ENCODE measurements at regions not wholly inside any gene's neighbourhood (a gene's known extent, or its start where the extent isn't known, plus 50 kb on each side); places are given as distances from the start of the nearest gene placed in this dataset.
"Not testable (repeated sequence)": the region's sequence is repeated elsewhere in the genome, so short reads cannot be mapped to it uniquely, and the experiment has no call there.

DNA sequence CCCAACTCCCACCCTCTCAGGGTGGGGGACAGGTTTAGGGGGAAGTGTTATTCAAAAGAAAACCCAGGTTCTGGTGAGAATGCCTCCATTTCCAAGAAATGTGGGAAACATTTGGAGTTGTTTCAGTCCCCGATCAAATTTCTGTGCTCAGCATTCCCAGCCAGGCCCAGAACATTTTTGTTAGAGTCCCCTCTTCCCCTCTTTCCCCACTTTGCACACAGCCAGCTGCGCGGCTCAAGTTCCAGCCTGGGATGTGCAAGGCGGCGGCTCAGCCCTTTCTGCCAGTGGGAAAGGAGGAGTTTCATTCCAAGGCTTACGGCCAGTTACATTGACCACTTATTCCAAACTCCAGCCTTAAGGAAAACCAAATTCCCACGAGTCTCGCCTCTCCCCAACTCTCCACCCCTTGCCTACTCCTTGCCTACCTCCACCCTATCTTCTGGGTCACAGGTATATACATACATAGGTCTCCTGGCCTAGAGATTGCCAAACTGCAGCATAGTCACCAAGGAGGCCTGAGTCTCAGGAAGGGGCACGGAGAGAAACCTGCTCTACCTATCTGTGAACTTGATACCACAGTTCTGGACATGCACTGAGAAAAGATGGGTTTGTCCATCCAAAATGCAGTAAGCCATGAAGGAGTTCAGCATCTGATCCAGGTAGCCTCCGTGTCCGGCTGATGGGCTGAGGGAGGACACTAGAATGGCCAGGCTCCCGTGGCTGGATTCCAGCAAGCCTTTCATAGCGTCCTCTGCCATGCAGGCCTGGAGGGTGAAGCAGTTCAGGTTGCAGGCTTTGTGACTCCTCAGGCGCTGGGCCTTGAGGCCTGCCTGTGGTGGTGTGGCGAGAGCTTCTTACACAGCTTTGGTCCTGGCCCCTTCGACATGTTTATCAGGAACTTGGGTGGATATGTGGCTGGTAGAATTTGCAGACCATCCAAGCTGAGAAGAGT lies 154.5 kb downstream of the ZFP36L2 start:
- no peak for DNase-seq (ENCODE audit: low spot score)

DNA sequence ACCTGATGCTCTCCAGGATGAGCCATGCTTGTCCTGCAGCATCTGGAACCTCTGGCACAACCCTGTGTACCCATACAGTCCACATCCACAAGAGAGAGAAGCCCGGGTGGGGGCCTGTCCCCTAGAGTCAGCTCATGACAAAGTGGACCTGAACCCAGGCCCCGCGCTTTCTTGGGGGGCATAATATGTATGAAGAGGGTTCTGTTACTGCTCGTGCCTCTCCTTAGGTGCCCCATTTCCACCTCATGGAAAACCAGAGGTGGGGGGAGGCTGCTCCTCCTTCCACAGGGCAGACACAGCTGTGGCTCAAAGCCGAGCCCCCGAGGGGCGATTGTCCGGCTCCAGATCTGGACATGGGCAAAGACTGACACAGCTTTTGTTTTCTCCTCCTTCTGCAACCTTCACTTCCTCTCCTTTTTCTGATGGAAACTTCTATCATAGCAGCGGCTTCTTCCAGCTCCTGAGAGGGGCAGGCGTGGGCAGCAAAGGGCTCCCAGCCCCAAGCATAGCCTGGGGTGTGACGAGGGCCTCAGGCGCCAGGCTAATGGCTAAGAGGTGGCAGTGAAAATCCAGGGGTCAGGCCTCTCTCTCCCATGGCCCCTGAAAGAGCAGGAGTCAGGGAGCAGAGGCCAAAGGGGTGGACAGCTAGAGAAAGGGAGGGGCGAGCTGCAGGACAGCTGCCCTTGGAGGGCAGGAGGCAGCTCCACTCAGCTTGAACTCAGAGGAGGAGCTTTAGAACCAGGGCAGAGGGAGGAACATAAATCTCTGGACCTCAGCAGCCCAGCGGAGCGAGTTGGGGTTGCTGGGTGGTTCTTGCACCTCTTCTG lies 155.5 kb downstream of the ZFP36L2 start:
- no peak for DNase-seq (ENCODE audit: low spot score)

DNA sequence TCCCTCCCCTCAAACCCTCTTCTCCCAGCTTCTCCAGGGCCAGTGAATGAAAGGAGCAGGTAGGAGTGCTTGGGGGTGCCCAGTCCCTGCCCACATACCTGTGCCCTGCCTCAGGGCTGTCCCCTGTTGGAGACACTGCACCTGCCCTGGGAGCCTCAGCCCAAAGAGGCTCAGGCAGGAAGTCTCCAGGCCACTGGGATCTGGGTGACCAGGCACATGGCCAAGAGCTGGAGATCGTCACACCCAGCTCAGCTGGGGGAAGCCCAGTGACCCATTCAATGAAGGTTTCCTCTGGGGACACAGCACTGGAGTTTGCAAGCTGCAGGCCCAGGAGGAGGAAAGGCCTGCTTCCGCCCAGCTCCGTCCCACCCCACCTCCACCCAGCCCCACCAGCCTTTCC lies 156.4 kb downstream of the ZFP36L2 start:
- DNase-seq (ENCODE audit: low spot score): peak; percentile 52

DNA sequence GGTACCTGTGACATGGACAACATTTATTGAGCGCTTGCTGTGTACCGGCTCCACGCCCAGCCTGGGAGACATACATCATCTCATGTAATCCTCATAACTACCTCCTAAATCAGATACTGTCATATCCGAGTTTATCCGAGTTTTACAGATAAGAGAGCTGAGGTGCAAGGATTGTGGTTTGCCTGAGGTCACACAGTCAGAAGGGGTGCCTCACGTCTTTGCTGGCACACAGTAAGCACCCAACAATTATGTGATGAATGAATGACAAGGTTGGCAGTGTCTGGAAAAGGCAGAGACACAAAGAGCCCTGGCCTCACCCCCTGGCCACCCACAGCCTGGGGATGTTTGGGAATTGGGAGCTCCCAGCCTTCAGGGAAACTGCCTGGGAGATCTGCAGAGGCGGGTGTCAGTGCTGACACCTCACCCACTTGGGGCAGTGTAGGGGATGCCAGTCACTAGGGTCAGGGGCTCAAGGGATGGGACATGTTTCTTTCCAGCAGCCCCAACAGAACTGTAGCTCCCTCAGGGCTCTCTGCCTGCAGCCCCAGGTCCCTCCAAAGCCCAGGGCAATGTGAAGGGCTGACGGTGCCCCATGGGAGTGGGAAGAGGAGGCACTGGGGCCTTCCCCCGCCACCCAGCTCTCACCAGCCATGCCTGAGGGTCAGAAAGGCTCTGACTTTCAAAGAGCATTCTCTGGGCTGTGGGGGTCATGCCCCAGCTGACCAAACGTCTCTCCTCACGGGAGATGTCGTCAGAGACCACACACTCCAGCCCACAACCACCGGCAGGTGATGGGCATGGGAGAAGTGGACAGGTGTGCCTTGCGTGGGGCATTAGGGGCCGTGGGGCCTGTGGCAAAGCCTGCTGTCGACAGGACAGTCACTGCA lies 157.5 kb downstream of the ZFP36L2 start:
- DNase-seq (ENCODE audit: low spot score): no peak

DNA sequence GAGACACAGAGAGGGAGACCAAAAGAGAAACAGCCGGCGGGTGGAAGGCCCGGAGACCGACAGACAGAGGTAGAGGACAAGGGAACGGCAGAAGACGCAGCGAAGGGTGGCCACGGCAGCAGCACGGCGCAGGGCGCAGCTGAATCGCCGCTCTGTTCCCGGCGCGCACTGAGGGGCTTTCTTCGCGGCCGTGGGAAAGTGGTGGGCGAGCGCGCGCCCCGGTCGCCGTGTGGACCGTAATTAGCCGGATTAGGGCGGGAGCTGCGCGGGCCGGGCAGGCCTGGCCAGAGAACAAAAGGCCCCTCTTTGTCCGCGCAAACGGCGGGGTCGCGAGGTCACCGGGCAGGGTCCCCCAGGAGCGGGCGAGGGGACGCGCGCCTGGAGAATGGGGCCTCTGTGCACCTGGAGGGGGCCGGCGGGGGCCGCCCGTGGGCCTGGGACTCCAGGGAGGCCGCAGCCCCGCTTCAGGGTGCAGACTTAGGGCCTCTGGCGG lies 158.3 kb downstream of the ZFP36L2 start:
- no peak for DNase-seq (ENCODE audit: low spot score)

DNA sequence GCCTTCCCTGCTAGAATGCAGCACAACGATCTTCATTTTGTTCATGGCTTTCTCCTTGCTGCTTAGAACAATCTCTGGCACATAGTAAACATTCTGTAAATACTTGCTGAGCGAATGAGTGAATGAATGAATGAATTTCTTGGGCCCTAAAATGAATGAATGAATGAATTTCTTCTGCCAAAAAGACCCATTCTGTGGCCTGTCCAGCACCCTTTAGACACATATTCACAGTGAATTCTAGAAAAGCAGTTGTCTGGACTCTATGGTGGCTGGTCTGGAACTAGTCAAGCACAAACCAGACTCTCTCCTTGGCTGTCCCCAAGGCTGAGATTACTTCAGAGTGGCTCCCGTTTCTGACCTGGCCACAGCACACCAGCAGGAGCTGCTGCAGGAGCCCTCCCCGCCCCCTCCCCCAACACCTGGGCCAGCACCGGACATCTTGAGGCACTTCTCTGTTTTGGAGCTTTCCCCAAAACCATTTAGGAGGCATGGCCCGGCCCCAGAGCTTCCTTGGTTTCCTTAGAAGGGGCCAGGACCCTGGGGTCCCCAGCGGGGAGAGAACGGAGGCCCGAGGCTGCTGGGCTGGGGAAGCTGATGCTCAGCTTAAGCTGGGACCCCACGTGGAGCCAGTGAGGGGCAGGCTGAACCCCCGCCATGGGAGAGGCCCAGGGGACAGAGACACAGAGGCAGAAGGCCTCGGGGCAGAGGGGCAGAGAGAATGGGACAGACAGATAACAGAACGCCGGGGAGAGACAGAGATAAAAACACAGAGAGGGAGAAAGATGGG lies 159.0 kb downstream of the ZFP36L2 start:
- DNase-seq (ENCODE audit: low spot score): no peak

DNA sequence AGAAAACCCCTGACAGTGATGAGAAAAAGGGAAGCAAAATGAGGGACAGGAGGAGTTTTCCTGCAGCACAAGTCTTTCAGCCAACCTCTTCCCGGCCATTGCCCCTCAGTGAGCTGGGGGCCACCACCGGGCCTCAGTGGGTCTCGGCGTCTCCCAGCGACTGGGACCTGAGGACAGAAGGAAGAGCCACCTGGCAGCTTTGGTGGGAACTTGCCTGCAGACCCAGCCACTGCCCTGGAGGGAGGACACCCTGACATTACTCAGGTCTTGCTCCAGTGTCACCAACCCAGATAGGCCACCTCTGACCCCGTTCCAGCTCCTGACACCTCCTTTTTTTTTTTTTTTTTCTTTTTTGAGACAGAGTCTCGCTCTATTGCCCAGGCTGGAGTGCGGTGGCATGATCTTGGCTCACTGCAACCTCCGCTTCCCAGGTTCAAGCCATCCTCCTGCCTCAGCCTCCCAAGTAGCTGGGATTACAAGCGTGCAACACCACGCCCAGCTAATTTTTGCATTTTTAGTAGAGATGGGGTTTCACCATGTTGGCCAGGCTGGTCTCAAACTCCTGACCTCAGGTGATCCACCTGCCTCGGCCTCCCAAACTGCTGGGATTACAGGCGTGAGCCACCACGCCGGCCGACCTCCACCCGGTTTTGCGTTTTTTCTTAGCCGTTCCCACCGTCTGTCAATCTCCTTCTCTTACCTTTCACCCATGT lies 159.7 kb downstream of the ZFP36L2 start:
- not testable (repeated sequence) for DNase-seq (ENCODE audit: low spot score)

DNA sequence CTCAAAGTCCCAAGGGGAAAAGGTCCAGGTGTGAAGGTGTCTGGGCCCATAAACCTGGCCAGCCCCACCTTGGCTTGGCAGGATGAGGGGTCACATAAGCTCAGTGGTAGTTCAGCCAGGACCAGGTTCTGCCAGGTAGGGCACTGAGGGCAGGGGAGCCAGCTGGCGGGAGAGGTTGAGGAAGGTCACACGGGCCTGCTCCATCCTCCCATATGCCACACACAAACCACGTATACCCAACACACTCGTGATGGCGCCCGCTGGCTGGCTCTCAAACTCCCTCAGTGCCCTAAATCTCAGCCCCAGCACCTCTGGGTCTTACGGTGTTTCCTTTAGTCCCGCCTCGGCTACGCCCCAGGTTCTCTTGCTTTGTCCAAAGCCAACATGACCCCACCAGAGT lies 160.5 kb downstream of the ZFP36L2 start:
- DNase-seq (ENCODE audit: low spot score): no peak

DNA sequence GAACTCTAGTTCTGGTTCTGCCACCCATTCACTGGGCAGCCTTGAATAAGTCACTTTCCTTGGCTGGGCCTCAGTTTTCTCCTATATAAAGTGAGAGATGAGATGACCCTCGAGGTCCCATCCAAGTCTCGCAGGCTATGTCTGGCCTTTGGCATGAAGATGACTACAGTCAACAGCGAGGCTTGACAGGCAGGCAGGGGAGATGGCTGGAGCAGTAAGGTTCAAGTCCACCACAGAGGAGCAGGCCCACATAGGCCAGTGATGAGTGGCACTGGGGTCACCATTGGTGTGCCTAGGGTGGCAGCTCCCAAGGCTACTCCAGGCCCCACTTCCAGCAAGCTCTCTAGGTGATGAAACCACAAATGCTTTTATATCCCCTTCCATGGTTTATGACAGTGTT lies 161.4 kb downstream of the ZFP36L2 start:
- no peak for DNase-seq (ENCODE audit: low spot score)

DNA sequence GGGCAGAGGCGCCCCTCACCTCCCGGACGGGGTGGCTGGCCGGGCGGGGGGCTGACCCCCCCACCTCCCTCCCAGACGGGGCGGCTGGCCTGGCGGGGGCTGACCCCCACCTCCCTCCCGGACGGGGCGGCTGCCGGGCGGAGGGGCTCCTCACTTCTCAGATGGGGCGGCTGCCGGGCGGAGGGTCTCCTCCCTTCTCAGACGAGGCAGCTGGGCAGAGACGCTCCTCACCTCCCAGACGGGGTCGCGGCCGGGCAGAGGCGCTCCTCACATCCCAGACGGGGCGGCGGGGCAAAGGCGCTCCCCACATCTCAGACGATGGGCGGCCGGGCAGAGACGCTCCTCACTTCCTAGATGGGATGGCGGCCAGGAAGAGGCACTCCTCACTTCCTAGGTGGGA lies 163.3 kb downstream of the ZFP36L2 start:
- not testable (repeated sequence) for DNase-seq (ENCODE audit: low spot score)

DNA sequence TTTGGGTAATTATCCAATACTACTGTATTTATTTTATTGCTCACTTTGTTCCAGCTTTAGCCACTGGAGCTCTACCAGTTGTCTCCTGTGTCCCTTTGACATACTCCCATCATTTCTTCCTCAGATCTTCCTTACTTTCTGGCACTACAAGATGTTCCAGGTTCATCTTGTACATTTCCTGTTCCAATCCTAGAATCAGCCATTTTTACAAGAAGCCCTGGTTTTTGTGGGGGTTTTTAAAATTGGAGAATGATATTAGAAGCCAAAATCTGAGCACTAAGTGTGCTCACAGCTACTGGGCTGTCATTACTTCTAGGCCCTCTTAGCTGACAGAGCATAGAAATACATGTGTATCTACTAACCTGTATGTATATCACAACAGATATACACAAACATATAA lies 164.3 kb downstream of the ZFP36L2 start:
- DNase-seq (ENCODE audit: low spot score): no peak

DNA sequence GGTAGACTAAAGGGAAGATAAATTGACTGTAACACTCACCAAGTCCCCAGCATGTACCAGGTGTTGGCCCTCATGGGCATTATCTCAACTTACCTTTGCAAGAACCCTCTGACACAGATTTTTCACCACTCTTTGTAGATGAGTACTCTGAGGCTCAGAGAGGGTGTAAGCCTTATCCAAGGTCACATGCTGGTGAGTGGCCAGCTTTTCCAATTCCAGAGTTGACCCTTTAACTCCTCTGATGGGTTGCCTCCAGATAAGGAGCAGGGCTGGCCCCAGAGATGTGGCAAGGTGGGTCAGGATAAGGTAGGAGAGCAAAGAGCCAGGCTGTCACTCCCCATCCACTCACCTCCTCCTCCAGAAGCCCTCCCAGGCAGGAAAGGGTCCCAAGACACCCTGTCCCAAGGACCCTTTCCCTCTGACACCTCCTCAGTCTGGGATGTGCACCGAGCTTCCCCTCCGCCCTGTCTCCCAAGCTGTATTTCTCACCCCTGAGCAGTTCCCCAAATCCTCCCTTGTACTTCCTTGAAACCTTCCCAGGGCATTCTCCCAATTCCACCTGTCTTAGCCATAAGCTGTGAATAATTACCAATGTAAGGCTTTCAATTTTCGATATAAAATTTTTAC lies 165.9 kb downstream of the ZFP36L2 start:
- no peak for DNase-seq (ENCODE audit: low spot score)

DNA sequence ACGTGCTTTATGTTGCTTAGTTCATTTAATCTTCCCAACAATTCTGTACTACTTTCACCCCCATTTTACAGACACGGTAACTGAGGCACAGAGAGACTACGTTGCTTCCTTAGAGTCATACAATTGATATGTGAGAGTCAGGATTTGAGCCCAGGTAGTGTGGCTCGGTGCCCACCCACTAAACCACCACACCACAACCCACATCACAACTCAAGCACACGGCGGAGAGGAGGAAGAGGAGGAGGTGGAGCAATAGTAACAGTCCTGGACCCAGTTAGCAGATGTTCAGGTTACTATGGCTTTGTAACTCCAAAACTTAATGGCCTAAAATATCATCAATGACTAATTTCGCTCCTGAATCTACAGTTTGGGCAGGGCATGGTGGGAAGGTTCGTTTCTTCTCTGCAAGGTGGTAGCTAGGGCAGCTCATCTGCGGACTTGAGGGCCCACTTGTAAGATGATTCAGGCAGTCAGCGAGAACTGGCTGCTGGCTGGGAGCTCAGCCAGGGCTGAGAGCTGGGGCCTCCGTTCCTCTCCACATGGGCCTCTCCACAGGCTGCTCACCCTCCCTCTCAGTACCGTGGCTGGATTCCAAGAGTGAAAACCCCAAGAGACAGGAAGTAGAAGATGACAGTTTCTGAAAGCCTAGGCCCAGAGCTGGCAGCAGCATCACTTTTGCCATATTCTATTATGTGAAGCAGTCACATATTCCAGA lies 167.1 kb downstream of the ZFP36L2 start:
- DNase-seq (ENCODE audit: low spot score): peak; percentile 79

DNA sequence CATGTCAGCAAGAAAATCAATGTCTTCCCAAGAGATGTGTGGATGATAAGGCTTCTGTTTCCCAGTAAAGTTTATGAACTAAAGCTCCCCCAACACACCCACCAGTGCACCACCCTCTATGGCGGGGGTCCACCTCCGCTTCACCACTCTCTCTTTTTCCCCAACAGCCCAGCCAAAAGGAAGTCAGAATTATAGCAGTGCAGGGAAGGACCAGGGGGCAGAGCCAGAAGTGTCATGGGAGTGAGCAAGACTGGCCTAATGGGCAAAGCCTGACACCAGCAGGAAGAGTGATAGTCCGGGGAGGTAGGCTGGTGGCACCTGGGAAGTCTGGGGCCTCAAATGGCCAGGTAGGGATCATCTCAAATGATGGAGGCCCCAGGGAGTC lies 167.7 kb downstream of the ZFP36L2 start:
- no peak for DNase-seq (ENCODE audit: low spot score)

DNA sequence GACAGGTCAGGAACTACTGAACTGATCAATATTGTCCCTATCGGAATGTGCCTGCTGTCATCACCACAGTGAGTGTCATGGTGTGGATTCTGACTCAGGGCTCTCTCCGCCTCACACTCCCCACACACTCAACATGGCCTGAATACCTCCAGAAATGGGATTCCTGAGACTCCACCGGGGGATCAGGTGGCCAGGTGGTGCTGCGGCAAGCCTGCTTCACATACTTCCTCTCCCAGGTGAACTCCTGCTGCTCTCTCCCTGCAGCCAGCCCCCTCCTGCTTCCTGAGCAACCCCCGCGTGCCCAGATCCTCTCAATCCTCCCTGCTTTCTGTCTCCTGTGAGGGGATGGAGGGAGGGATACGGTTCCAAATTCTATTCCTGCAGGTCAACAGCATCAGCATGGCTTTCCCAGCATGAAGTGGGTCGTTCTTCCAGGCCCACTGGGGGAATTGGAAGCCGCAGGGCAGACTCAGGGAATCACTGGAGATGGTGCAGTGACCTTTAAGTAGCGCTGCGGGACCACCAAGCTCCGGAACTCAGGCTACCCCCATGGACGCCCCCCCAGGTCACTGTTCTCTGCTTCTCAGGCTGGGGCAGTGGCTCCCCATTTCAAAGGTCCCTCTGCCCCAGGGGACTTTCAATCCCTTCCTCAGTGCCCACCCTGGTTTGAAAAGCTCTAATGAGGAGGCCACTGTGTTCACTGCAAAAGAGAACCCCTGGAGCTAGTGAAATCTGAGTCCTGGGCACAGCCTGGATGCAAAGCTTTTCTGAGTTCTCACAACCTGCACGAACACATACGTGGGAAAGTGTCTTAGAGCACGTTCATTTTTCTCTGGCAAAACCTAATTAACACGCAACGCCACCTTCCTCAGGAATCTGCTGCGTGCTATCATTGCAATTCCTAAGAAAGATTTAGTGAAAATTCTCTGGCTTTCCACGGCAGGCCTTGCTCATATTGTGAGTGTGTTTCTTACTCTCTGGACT lies 168.4 kb downstream of the ZFP36L2 start:
- DNase-seq (ENCODE audit: low spot score): no peak

DNA sequence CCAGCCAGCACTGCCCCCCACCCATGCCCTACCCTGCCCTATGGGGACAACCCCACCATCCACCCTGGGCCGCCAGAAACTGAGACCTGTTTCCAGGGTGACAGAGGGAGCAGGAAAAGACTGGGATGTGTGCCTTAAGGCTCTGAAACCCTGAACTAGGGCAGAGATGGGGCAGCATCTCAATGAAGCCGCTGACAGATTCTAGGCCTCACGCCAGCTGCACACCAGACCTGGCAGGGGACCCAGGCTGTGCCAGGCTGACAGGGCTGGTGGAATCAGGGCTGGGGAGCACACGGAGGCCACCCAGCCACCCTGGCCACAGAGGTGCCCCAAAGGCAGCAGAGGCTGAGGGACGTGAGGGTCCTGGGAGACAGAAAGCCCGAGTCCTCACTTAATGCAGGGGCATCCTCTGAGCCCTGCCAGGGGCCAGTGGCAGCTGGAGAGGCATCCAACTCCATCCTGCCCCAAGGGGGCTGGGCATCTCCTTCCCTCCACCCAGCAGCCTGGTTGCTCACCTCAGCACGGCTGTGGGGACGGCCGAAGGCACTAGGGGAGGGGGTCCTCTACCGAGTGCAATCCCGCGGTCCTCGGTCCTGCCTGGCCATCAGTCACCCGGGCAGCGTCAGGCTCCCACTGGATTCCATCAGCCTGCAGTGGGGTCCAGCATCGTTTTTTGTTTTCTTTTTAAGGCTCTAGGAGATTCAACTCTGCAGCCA lies 169.2 kb downstream of the ZFP36L2 start:
- DNase-seq (ENCODE audit: low spot score): peak; percentile 83

DNA sequence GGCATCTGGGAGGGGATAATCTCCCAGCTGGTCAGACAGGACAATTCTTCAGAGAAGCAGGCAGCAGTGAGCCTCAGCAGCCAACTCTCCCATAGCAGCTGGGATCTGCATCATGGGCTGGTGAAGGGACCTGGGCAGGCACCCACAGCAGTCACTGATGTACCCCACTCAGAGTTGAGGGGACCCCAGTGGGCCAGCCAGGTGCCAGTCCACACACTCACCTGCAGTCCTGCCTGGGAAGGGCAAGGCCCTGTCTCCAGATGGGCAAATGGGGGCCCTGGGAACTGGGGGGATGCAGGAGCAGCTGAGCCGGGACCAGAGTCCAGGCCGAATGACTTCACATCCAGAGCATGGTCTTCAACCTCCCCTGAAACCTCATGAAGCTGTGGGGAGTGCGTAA lies 170.4 kb downstream of the ZFP36L2 start:
- no peak for DNase-seq (ENCODE audit: low spot score)

Data from mucosa of gallbladder (tissue), 1 donor.